GM12878 (cell line): ENCODE measurements at regions not wholly inside any gene's neighbourhood (a gene's known extent, or its start where the extent isn't known, plus 50 kb on each side); places are given as distances from the start of the nearest gene placed in this dataset.

ENCODE experiments used
- ATAC-seq: fragments of 200-7000 bp; cut with Tn5 transposase; 3 replicates; pipeline ENCODE4 v1.9.1; 2020; ENCODE audit warnings: mild to moderate bottlenecking, moderate library complexity
- BruUV-seq: library from RNA; stranded (reverse); fragments of 400-500 nt; replicated peaks from 2 replicates; lab custom pipeline; 2021; lab: Mats Ljungman, UMichigan
- CTCF ChIA-PET: fragments of 300-600 bp; sonication (Branson Sonifier 250); formaldehyde crosslinking; extraction: SDS; loops from one replicate; lab custom pipeline; 2021; ENCODE audit warnings: inconsistent platforms; lab: Yijun Ruan, JAX
- POLR2A ChIA-PET: fragments of 350-600 bp; formaldehyde crosslinking; extraction: SDS; loops from one replicate; lab custom pipeline; 2021; ENCODE audit warnings: inconsistent platforms; lab: Charles Lee
- RAD21 ChIA-PET: fragments of 300-600 bp; sonication (Branson Sonifier 250); formaldehyde crosslinking; loops from one replicate; lab custom pipeline; 2023; ENCODE audit warnings: antibody characterized with exemption; ENCODE audit not compliant: unreplicated experiment; lab: Charles Lee
- SMC1A ChIA-PET: fragments of 300-600 bp; sonication (Branson Sonifier 250); formaldehyde crosslinking; loops from one replicate; lab custom pipeline; 2023; ENCODE audit not compliant: unreplicated experiment, uncharacterized antibody; lab: Charles Lee
- DNase-seq: peaks from one replicate; pipeline ENCODE4 v3.0.0-alpha.2; 2011; ENCODE audit warnings: low read depth, low spot score
- FAIRE-seq: peaks from 3 replicates; lab custom pipeline; 2011; peaks lifted over from hg19 to GRCh38; lab: Jason Lieb, UNC
- H2AFZ ChIP-seq: 2 replicates; pipeline ENCODE4 v1.6.0; 2011; ENCODE audit warnings: low read depth, low read length, control low read depth; ENCODE audit not compliant: control insufficient read depth
- H3K27ac ChIP-seq: 2 replicates; pipeline ENCODE4 v1.5.1; 2011; ENCODE audit warnings: control low read depth; ENCODE audit not compliant: control insufficient read depth, insufficient read depth
- H3K27me3 ChIP-seq, 2 experiments: replicated peaks in 1 of 2; 2 replicates each; pipeline versions ENCODE4 v1.6.0 to v1.6.1; 2011; ENCODE audit warnings: low read length in 1 of 2; ENCODE audit not compliant: control insufficient read depth in 2 of 2, insufficient read depth in 2 of 2
- H3K36me3 ChIP-seq, 2 experiments: 2 replicates each; pipeline ENCODE4 v1.5.1; 2011; ENCODE audit warnings: low read length in 1 of 2; ENCODE audit not compliant: control insufficient read depth in 2 of 2, insufficient read depth in 2 of 2
- H3K4me1 ChIP-seq: 2 replicates; pipeline ENCODE4 v1.6.1; 2011; ENCODE audit warnings: mild to moderate bottlenecking, low read length, moderate library complexity, mixed read lengths; ENCODE audit not compliant: control insufficient read depth, insufficient read depth
- H3K4me2 ChIP-seq: 2 replicates; pipeline ENCODE4 v1.6.0; 2011; ENCODE audit warnings: control low read depth; ENCODE audit not compliant: control insufficient read depth, insufficient read depth
- H3K4me3 ChIP-seq: fragments of 200-600 bp; sonication (generic); 2 replicates; pipeline ENCODE4 v1.5.1; 2016
- H3K79me2 ChIP-seq: 2 replicates; pipeline ENCODE4 v1.6.0; 2011; ENCODE audit warnings: low read length; ENCODE audit not compliant: control insufficient read depth, insufficient read depth
- H3K9ac ChIP-seq: 2 replicates; pipeline ENCODE4 v1.8.0; 2011; ENCODE audit warnings: low read length, control low read depth, mixed read lengths; ENCODE audit not compliant: control insufficient read depth, insufficient read depth
- H3K9me3 ChIP-seq: replicated peaks from 3 replicates; pipeline ENCODE4 v1.5.1; 2011; ENCODE audit warnings: mild to moderate bottlenecking, low read length; ENCODE audit not compliant: control insufficient read depth, insufficient read depth
- H4K20me1 ChIP-seq: 2 replicates; pipeline ENCODE4 v1.6.0; 2011; ENCODE audit not compliant: control insufficient read depth, insufficient read depth
- BMI1 ChIP-seq: fragments of 450-650 bp; IDR thresholded peaks from 2 replicates; pipeline ENCODE4 v1.6.1; 2016; ENCODE audit warnings: mild to moderate bottlenecking, moderate library complexity, borderline replicate concordance
- KLF5 ChIP-seq: fragments of 450-650 bp; IDR thresholded peaks from 2 replicates; pipeline ENCODE4 v1.6.1; 2014; ENCODE audit warnings: mild to moderate bottlenecking; ENCODE audit not compliant: partially characterized antibody
- SREBF2 ChIP-seq: IDR thresholded peaks from 2 replicates; pipeline ENCODE4 v1.6.1; 2012; ENCODE audit warnings: mild to moderate bottlenecking, low read length
- WGBS: methylation state at CpG from one replicate; pipeline ENCODE4 v1.1.6; 2016; ENCODE audit warnings: low lambda C conversion rate; ENCODE audit not compliant: insufficient replicate concordance, insufficient coverage; ENCODE audit errors: missing lambda C conversion rate; 5-methylcytosine and 5-hydroxymethylcytosine counted together
- in situ Hi-C: fragments of 300-500 bp; cut with MboI; formaldehyde crosslinking; loops from 9 replicates; pipeline ENCODE4 v1.14.3; 2018; ENCODE audit warnings: mixed read lengths
- intact Hi-C: fragments of 100-400 bp; cut with micrococcal nuclease; formaldehyde crosslinking; loops from one replicate; pipeline ENCODE4 v1.14.2; 2022; ENCODE audit not compliant: unreplicated experiment
- TF ChIP-seq, protein P1 (sequence below): IDR thresholded peaks from 2 replicates; pipeline ENCODE4 v1.6.1; 2011; ENCODE audit warnings: borderline replicate concordance, low read depth, mild to moderate bottlenecking, moderate library complexity, low read length; ENCODE audit not compliant: insufficient read depth, poor library complexity, severe bottlenecking

DNA sequence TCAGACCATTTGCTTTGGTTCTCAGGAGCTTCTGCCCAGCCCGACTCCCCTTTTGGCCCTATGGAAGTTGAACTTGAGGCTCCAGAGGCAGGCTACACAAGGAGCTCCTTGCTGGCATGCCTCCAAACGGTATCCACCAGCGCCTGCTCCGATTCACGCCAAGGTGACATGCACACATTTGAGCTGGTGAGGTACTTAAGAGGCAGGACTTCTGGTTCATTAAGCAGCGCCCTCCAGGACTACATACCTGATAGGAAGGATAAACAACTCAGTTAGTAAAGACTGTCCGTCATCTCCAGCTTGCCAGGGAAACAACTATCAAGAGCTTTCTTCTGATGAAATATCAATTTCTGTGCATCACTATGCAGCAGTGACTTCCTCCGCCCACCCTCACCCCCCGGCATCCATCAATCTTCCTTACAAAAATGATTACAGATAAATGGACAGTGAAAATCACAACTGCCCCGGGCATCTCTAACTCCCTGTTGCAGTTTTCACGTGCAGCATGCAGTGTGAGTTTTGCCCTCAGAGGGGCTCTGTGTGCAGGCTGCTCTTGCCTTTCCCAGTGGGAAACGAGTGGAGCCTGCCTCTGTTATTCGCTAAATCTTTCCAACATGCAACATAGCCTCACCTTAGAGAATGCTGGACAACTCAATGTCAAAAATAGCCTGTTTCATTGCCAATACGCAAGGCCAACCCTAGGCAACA is 122.9 kb downstream of the ARRDC4 start:
- H3K9me3 ChIP-seq = no peaks in the 10 kb centered on the region
- no peak overlapping the region for H3K9ac ChIP-seq
- ChIA-PET RAD21 (no interaction called here), CTCF (interaction anchor here (1.7 kb wide), 1 partner anchor 173 kb away, joined by 7 read pairs; no protein-coding TSS in a partner anchor), POLR2A (no interaction called here), SMC1A (no interaction called here)
- no peaks in the 10 kb centered on the region for H3K4me1 ChIP-seq
- no peak overlapping the region for H3K27ac ChIP-seq
- no peak overlapping the region for H2AFZ ChIP-seq
- no TSS peak for BruUV-seq
- no peak overlapping the region for H3K4me2 ChIP-seq
- DNase-seq (no peak), FAIRE-seq (no peak), ATAC-seq (no peak)
- 24% methylated on average over 14 of the region's 14 CpGs for WGBS
- TF ChIP-seq KLF5 = no peak
- TF ChIP-seq SREBF2 = no peak
- TF ChIP-seq BMI1 = no peak
- TF ChIP-seq, protein P1, sequence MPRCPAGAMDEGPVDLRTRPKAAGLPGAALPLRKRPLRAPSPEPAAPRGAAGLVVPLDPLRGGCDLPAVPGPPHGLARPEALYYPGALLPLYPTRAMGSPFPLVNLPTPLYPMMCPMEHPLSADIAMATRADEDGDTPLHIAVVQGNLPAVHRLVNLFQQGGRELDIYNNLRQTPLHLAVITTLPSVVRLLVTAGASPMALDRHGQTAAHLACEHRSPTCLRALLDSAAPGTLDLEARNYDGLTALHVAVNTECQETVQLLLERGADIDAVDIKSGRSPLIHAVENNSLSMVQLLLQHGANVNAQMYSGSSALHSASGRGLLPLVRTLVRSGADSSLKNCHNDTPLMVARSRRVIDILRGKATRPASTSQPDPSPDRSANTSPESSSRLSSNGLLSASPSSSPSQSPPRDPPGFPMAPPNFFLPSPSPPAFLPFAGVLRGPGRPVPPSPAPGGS = no peak
- H3K4me3 ChIP-seq = no peak overlapping the region
- no peaks in the 10 kb centered on the region for H4K20me1 ChIP-seq
- no peaks in the 10 kb centered on the region for H3K27me3 ChIP-seq
- no peaks in the 10 kb centered on the region for H3K36me3 ChIP-seq
- in situ Hi-C loops = no loop called here
- intact Hi-C loops = no loop called here
- H3K79me2 ChIP-seq = no peaks in the 10 kb centered on the region
